HG02623 (cell line): ENCODE measurements at regions not wholly inside any gene's neighbourhood (a gene's known extent, or its start where the extent isn't known, plus 50 kb on each side); places are given as distances from the start of the nearest gene placed in this dataset.
"Not testable (repeated sequence)": the region's sequence is repeated elsewhere in the genome, so short reads cannot be mapped to it uniquely, and the experiment has no call there.

Source experiments
- ATAC-seq: cut with Tn5 transposase; IDR thresholded peaks from one replicate; pipeline ENCODE4 v1.9.1; 2021; ENCODE audit warnings: moderate library complexity; ENCODE audit not compliant: unreplicated experiment

DNA sequence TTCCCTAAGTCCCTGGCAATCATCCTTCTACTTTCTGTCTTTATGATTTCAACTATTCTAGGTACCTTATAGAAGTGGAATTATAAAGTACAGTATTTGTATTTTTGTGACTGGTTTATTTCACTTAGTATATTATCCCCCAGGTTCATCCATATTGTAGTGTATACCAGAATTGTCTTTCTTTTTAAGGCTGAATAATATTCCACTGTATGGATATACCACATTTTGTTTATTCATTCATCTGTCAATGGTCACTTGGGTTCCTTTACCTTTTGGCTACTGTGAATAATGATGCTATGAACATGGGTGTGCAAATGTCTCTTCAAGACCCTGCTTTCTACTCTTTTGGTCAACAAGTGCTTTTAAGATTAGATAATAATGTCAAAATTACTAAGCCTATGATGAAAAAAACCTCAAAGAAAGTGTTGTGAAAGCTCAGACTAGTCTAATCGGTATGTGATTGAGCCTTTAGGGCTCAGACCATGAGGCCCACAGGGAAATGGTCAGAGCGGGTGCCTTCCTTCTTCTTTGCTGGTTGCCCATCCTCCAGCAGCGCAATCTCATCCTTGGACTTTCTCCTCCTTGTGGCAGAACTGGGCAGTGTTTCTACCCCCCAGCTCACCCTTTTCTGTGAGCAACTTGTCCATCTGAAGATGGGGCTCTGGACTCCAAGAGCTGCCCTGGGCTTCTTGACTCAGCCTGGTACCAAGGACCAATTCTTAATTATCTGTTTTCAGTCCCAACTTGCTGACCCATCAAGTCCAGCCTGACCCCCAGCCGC lies 105.4 kb downstream of the TTC8 start:
- ATAC-seq = no peak

DNA sequence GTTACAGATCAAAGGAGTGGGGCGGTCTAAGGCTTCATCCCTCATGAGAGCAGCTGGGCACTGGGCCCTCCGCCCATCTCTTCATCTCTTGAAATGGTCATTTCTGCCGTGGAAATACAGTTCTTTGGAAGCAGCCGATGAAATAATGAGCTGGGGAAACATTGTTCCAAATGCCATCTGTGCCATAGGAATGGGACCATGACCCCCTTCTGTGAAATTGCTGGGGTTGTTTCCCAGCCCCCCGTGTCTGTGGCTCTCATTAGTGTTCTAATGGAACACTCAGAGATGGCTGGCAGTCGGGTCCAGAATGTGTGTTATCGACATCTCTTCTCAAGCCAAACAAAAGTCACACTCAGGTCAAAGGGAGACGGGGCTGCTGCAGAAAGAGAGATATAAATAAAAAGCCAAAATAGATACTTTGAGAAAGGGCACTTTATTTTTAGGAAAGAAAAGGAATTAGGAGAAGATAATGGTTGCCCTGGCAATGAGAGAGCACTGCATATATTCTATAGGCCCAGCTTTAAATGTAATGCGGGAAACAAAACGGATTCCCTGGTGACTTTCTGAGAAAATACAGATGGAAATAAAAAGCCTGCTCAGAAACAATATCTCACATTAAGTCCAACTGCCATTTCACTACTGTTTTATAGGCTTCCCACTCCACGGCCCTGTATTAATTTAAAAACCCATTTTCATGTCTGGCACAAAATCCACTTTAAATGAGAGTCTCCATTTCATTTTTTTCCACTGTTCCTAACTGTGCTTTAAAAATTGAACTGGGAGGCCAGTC lies 107.1 kb downstream of the TTC8 start:
- ATAC-seq = no peak

DNA sequence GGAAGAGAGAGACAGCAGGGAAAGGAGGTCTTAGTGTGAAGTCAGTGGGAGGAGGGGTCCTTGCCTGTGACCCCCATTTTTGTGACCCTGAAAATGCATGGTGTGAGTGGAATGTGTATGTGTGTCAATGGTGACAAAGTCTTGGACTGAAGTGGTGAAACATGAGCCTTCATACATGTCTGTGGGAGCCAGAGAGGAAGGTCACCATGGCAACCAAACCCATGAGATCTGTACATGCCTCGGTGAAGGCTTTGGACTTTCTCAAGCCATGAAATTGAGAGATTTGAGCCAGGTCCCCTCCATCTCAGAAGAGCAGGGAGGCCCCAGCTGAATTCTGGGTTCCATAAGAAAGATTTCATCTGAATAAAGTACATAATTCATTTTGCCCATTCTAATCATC lies 108.7 kb downstream of the TTC8 start:
- no peak for ATAC-seq

DNA sequence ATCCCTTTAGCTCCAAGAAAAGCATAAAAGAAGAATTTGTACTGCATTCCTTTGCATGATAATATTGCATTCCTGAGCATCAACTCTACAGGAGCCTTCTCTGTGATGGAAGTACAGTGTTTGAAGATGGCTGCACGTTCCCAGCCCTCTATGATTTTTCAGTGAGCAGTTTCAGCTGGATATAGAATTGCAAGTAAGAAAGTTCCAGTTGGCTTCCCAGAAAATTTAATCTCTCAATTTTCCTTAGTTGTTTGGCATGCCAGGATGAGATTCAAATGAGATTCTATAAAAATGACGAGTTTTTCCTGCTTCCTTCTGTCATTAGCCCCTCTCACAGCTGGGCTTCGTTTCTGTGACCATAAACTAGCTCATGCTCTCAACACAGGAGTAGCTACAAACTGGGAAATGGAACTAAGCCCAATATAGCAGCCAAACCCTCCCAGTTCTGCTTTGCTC lies 109.9 kb downstream of the TTC8 start:
- no peak for ATAC-seq

DNA sequence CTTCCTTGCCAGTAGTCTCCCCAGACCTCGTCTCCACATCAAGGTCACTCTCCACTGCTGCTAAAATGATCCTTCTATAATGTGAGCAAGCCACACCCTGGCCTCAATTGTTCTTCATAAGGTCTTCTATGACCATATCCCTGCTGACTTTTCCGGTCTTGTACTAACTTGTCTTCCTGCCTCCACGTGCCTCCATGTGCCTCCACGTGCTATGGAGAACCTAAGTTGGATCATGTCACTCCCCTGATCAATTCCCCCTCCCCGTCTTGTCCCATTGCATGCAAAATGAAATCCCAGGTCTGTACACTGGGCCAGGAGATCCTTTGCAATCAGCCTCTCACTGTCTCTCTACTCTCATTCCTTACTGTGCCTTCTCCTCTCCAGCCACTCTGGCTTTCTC lies 110.6 kb downstream of the TTC8 start:
- no peak for ATAC-seq

DNA sequence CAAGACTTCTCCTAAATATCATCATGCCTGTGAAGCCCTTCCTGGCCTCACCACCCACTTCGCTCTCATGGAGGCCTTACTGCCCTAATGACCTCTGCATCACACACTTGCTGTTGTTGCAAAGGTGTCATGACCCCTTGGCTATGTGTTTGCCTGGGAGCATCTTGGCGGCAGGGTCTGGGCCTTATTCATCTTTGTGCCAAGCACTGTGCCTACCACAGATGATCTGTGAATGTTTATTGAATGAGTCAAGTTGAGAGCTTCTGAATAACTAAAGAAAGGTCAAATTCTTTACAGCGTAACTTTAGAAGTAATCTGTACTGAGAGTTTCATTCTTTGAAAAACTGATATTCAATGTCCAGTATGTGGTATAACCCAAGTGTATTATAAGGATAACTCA lies 113.3 kb downstream of the TTC8 start:
- no peak for ATAC-seq

DNA sequence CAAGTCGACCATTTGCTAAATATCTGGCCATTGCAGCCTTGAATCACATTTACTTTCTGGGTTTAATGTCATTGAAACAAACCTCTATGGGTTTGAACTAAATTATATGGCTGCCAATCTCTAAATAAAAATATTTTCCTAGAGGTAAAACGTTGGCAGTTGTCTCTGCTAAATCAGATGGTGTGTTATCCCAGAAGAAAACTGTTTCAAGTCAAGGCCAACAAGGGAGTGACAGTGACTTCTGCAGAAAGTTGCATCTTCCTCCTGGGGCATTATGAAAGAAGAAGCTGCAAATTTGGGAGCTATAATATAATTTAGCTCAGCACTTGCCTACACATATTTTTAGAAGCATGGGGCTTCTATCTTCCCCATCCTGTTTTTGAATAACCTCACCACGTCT lies 116.2 kb downstream of the TTC8 start:
- no peak for ATAC-seq

DNA sequence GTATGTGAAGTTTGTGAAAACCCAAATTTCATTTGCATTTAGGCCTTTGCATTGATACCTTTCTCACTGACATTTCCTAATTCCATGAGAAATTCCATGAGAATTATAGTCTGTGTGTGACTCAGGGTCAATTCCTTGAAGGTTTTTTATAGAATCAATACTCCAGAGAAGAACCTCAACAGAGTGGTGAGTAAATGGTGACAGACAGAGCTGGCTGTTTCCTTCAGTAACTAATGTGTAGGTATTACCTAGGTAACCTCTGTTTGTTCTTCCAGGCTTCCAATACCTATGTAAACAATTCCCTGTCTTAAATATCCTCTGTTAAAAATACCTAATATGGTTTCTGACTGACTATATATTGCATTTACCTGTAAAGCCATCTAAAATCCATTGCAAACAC lies 117.0 kb downstream of the TTC8 start:
- no peak for ATAC-seq

DNA sequence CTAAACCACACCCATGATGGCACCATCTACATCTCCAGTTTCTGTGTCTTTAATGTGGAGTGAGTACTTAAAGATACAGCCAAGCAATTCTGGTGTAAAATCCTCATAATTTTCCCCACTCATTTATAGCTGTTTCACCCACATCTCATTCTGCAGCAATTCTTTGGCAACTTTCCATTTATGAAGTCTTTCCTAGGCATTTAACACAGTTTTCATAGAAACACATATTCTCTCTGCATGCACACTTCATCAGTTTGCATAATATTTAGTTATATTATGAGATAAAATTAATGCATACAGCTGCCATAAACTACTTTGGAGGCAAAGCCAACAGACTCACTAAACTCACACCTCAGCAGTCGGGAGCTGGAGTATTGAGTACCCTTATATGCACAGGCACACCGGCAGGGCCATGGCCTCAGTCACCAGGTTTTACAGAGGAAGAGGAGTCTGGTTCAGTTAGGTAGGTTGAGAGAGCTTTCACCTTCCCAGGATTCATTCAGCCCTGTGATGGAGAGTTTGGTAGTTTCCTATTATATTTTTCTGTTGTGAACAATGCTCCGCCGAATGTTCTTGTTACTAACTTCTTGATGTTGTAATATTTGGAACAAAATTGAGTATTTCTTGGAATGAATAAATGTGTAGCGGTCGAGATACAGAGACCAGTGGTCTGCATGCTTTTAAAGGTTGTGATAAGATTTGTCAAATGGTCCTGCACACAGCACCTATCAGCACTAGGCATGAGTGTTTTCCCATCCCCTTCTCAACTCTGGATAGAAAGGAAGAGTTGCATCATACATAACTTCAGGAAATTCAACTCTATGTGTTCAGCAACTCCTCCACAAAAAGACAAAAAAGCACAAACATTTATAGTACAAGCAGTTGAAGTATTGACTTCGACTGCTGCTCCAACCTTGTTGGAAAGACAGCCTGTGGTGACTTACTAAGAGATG lies 123.5 kb downstream of the TTC8 start:
- ATAC-seq = no peak

DNA sequence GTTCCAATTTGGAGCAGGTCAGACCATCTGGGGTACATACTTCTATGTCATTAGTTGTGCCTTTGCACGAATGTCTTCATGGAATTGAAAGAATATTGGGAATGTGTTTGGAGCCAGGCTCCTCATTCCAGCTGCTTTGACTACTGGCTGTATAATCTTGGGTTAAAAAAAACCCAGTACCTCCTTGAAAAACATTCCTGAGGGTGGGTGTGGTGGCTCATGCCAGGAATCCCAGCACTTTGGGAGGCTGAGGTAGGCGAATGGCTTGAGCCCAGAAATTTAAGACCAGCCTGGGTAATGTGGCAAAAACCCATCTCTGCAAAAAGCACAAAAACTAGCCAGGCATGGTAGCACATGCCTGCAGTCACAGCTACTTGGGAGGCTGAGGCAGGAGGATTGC lies 125.6 kb downstream of the TTC8 start:
- ATAC-seq = no peak

DNA sequence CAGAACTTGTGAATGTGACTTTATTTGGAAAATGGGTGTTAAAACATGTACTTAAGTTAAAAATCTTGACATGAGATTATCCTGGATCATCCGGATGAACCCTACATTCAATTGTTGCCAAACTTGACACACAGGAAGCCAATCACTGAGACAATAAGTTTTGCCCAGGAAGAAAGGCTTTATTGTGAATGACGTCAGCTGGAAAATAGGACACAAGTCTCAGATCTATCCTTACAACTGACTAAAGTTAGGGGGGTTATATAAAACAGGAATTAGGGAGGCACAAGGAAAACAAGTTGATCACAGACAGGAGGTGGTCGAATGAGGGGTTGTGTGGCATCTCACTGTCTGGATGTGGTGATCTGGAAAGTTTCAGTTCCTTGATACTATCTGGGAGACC lies 126.9 kb downstream of the TTC8 start:
- no peak for ATAC-seq

DNA sequence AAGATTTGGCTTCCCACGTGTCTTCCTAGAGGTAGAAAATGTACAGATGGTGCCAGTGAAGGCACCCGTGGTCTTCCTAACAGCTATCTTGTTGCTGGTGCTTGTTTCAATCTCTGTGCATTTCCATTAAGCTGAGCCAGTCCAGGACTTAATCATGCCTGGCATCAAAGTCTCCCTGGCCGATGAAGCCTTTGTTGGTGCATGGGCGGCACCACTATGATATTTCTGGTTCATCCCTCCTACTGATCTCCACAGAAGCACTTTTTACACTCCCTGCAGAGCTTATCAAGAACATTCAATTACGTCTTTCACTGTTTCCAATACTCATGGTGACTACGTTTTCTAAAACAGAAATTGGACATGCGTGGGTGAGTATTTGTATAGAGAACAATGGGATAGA lies 128.4 kb downstream of the TTC8 start:
- ATAC-seq = no peak

DNA sequence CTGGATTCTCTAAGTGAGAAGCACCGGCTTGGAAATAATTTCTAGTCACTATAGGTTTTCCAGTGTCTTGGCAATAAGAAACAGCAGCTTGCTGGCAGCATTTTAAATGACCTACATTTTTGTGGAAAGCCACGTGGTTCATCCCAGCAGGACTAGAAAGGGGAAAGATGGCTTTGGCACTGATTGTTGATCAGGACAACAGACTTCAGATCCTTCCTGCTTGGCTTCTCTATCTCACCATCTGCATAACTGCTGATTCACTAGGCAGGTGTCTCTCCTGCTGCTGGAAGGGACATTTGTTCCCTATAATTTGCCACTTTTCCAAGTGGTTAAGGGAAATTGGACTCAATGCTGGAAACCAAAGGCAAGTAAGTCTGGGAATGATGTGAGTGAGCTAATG lies 131.0 kb downstream of the TTC8 start:
- ATAC-seq = no peak

DNA sequence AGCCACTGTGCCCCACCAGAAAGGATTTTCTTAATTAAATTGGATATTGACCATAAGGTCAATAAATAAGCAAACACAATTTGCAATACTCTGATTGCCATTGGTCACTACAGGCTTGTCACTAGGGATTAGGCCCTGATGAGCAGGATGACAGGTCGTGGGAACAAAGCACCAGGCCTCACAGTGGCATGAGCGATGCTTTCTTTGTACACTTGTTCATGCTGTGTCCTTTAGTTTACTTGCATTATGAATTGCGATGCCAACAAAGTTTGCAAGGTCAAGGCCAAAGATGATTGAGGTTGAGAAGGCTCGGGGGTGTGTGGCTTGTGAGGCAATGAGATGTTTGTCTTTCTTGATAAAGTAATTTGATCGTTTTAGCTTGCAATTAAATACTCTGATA lies 136.0 kb downstream of the TTC8 start:
- ATAC-seq = no peak

DNA sequence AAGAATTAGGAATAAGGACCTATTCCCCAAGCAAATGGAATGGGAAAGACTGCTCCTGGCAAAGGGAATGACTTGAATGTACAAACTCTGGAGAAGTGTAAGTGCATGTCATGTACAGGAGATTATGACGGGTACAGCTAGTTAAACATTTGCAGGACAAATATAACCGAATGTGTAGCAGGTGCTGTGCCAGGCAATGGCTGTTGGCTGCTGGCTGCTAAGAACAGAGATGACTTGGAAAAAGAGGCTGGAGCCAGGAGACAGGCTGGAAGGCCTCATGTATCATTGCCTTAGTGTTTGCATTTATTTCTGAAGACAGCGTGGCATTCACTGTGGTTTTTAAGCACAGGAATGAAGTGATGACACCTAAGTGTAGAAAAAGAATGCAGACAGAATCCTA lies 136.8 kb downstream of the TTC8 start:
- ATAC-seq = no peak

DNA sequence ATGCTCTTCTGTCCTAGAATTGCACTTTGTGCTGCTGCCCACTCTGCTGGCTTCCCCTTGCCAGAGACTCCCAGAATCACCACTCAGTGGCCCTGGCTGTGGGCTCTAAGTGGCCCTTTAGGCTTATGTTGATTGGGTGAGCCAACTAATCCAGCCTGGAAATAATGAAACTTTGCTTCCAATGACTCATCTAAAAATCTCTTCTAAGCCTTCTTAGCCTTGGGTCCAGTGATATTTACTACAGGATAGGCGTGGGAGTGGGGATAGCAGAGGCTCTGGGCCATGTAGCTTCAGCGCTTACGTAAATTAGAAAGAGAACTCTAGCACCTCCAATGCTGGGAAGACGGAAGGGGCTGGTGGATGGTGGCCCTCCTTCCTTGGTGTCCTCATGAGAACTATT lies 137.9 kb downstream of the TTC8 start:
- no peak for ATAC-seq

DNA sequence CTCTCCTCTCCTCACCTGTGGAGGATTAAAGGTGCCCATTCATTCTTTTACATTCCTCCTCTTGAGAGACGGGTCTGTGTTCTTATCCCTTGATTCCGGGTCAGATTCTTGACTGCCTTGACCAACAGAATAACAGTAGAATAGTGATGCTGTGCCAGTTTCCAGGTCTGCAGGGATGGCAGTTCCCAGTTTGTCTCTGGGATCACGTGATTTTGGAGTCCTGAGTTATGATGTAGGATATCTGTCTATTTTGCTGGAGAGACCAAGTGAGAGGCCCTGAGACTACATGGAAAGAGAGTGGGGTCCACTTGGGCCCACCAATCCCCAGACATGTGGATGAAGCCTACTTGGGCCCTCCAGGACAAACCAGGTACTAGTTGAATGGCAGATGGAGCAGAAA lies 142.8 kb downstream of the TTC8 start:
- no peak for ATAC-seq

DNA sequence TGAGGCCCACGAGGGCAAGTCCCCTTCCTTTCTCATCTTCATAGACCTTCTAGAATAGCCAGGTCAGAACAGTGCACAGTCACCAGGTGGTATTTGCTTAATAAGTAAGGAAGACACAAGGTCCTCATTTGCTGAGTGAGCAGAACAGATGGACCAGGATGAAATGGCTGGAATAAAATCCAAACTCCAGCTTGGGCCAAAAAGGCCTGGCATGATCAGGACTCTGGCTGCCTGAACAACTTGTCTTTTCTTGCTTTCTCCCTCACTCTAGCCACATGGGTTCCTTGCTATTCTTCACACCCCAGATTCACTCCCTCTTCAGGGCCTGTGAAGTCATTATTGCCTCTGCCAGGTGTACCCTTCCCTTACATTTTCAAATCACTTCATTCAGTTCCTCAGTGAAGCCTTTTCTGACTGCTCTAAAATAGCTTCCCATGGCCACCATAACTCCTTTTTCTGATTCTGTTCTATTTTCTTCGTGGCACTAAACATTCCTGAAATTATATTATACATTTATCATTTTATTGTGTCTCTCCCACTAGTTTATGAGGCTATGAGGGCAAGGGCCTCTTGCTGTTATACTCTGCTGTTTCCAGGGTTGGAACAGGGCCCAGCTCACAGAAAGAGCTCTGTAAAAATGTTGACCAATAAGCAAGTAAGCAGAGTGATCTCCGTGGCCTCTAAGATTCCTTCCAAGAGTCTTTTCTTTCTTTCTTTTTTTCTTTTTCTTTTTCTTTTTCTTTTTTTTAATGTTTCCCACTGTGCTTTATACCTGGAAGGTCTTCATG lies 150.8 kb downstream of the TTC8 start:
- no peak for ATAC-seq

DNA sequence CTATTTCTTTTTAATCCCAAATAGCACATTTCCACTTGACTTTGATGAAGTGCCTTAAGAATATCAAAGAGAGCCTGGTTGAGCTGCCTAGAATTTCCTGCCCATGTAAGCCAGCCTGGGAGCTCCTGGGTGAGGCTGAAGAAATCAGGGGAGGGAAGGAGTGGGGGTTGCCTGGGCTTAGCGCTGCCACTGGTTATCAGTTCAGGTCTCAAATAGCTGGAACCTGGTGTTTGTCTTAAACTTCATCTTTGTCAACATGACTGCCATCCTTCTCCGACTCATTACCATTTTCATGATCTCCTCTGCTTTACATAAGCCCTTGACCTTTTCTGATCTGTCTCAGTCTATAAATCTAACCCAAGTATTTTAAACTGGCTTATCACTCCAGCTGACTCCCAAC lies 151.5 kb downstream of the TTC8 start:
- ATAC-seq = no peak

DNA sequence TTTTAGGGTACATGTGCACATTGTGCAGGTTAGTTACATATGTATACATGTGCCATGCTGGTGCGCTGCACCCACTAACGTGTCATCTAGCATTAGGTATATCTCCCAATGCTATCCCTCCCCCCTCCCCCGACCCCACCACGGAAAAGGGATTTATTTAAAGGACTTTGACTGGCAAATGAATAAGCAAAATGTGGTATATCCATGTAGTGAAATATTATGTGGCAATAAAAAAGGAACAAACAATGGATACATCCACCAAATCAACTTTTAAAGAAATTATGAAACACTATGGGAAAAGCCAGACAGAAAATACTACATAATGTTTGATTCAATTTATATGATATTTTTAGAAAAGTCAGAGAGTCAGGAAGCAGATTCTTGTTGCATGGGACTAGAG lies 156.5 kb downstream of the TTC8 start:
- ATAC-seq = not testable (repeated sequence)

DNA sequence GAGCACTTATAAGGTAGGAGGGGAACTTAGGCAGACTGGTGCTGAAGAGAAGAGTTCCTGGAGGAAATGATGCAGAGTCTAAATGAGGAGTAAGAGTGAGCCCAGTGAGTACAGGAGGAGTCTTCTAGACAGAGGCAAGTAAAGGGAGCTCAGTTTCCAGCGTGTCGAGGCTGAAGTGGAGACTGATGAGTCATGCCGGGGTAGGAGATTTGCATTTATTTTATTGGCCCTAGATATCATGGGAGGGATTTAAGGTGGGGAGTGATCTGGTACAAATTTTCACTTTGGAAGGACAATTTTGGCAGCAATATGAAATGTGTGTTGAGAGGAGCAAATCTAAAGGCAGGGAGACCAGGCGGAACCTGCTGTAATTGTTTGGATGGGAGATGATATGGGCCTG lies 157.5 kb downstream of the TTC8 start:
- ATAC-seq = no peak
